PC-9 (cell line): ENCODE measurements at regions not wholly inside any gene's neighbourhood (a gene's known extent, or its start where the extent isn't known, plus 50 kb on each side); places are given as distances from the start of the nearest gene placed in this dataset.

Experiments
- BruUV-seq: library from RNA; stranded (reverse); fragments of 400-500 nt; replicated peaks from 2 replicates; lab custom pipeline; 2021; lab: Mats Ljungman, UMichigan
- CTCF ChIA-PET: fragments of 300-600 bp; sonication (Branson Sonifier 250); formaldehyde crosslinking; loops from one replicate; lab custom pipeline; 2022; ENCODE audit warnings: antibody characterized with exemption; lab: Charles Lee
- POLR2A ChIA-PET: fragments of 300-600 bp; sonication (Branson Sonifier 250); formaldehyde crosslinking; loops from one replicate; lab custom pipeline; 2022; ENCODE audit warnings: antibody characterized with exemption; ENCODE audit not compliant: unreplicated experiment; lab: Charles Lee
- DNase-seq, 2 experiments: peaks; one replicate each; pipeline versions ENCODE4 v3.0.0 to v3.0.0-alpha.2; 2015 to 2022; ENCODE audit warnings: mixed read lengths in 1 of 2
- H2AFZ ChIP-seq: fragments of 200-600 bp; sonication (generic); 2 replicates; pipeline ENCODE4 v1.8.1; 2017; ENCODE audit warnings: antibody characterized with exemption
- H3F3A ChIP-seq: fragments of 200-600 bp; sonication (generic); 2 replicates; pipeline ENCODE4 v1.8.1; 2017; ENCODE audit warnings: antibody characterized with exemption, mild to moderate bottlenecking, low read depth; ENCODE audit not compliant: insufficient read depth
- H3K27ac ChIP-seq: fragments of 200-600 bp; sonication (generic); 2 replicates; pipeline ENCODE4 v1.6.1; 2016; ENCODE audit warnings: mixed run types
- H3K27me3 ChIP-seq: fragments of 200-600 bp; sonication (generic); 2 replicates; pipeline ENCODE4 v1.6.1; 2016; ENCODE audit warnings: low read depth, mixed run types; ENCODE audit not compliant: insufficient read depth
- H3K36me3 ChIP-seq: fragments of 200-600 bp; sonication (generic); 2 replicates; pipeline ENCODE4 v1.6.1; 2016; ENCODE audit warnings: low read depth, mixed run types
- H3K4me1 ChIP-seq: fragments of 200-600 bp; sonication (generic); replicated peaks from 2 replicates; pipeline ENCODE4 v1.6.1; 2016; ENCODE audit warnings: mixed run types; ENCODE audit not compliant: insufficient read depth
- H3K4me2 ChIP-seq: fragments of 200-600 bp; sonication (generic); 2 replicates; pipeline ENCODE4 v1.6.1; 2017; ENCODE audit warnings: mixed run types
- H3K4me3 ChIP-seq: fragments of 200-600 bp; sonication (generic); 2 replicates; pipeline ENCODE4 v1.6.1; 2016; ENCODE audit warnings: mixed run types
- H3K79me2 ChIP-seq: fragments of 200-600 bp; sonication (generic); 2 replicates; pipeline ENCODE4 v1.6.1; 2017; ENCODE audit warnings: low read depth, mixed run types
- H3K9me2 ChIP-seq: fragments of 200-600 bp; sonication (generic); 2 replicates; pipeline ENCODE4 v1.8.1; 2017; ENCODE audit warnings: mild to moderate bottlenecking; ENCODE audit not compliant: insufficient read depth
- H3K9me3 ChIP-seq: fragments of 200-600 bp; sonication (generic); 2 replicates; pipeline ENCODE4 v1.8.1; 2016; ENCODE audit warnings: low read depth; ENCODE audit not compliant: insufficient read depth
- H4K20me1 ChIP-seq: fragments of 200-600 bp; sonication (generic); 2 replicates; pipeline ENCODE4 v1.8.1; 2017; ENCODE audit not compliant: insufficient read depth
- EZH2 ChIP-seq: fragments of 200-600 bp; sonication (generic); IDR thresholded peaks from 2 replicates; pipeline ENCODE4 v1.8.0; 2017; ENCODE audit warnings: antibody characterized with exemption, low read depth
- intact Hi-C: fragments of 100-400 bp; cut with micrococcal nuclease; formaldehyde crosslinking; loops from one replicate; pipeline ENCODE4 v1.10.0; 2022; ENCODE audit not compliant: unreplicated experiment
- TF ChIP-seq, protein P1 (sequence below): fragments of 200-600 bp; sonication (generic); conservative IDR thresholded peaks from 2 replicates; pipeline ENCODE4 v1.6.1; 2017; ENCODE audit warnings: mixed run types, antibody characterized with exemption, mild to moderate bottlenecking, moderate library complexity

DNA sequence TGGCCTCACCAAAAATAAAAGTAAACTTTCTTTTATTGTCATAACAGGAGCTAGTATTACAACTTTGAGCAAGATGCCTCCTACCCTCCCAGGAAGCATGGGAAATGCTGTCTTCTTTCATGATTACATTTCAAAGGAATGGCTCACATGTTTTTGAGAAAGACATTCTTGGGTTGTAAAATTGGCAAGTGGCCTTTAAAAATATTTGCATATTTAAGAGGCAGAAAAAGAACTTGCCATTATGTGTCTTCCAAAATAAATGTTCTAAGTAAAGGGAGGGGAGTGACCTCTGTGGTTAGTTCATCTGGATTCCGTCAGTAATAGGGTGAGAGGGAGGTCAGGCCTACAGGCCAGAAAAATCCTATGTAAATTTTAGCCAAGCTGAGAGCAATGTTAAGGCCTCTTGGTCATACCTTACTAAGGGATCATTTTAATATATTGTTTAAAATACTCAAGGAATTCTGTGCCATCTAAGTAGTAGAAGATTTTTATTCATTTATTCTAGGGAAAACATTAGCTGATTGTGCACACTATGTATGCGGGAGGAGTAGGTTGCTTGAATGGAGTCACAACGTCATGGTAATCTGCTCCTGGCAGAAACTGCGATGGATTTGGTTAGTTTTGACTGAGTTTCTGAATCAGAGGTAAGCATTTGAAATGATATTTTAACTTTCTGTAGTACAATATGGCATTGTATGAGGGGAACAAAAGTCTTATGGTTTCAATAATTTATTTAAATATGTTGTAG, 1485.7 kb upstream of the CDH9 start:
- intact Hi-C loops: no loop called here
- no peak overlapping the region for H3K27ac ChIP-seq
- H3K9me3 ChIP-seq: no peaks in the 10 kb centered on the region
- no peaks in the 10 kb centered on the region for H3F3A ChIP-seq
- CTCF ChIA-PET: no interaction called here
- H3K79me2 ChIP-seq: no peaks in the 10 kb centered on the region
- no TSS peak for BruUV-seq
- H3K27me3 ChIP-seq: no peaks in the 10 kb centered on the region
- H3K4me2 ChIP-seq: no peak overlapping the region
- DNase-seq: no peak
- H4K20me1 ChIP-seq: no peaks in the 10 kb centered on the region
- H3K9me2 ChIP-seq: no peaks in the 10 kb centered on the region
- no peaks in the 10 kb centered on the region for H3K4me1 ChIP-seq
- H3K36me3 ChIP-seq: no peaks in the 10 kb centered on the region
- H2AFZ ChIP-seq: no peak overlapping the region
- TF ChIP-seq, protein P1, sequence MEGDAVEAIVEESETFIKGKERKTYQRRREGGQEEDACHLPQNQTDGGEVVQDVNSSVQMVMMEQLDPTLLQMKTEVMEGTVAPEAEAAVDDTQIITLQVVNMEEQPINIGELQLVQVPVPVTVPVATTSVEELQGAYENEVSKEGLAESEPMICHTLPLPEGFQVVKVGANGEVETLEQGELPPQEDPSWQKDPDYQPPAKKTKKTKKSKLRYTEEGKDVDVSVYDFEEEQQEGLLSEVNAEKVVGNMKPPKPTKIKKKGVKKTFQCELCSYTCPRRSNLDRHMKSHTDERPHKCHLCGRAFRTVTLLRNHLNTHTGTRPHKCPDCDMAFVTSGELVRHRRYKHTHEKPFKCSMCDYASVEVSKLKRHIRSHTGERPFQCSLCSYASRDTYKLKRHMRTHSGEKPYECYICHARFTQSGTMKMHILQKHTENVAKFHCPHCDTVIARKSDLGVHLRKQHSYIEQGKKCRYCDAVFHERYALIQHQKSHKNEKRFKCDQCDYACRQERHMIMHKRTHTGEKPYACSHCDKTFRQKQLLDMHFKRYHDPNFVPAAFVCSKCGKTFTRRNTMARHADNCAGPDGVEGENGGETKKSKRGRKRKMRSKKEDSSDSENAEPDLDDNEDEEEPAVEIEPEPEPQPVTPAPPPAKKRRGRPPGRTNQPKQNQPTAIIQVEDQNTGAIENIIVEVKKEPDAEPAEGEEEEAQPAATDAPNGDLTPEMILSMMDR: no peak
- TF ChIP-seq EZH2: no peak
- H3K4me3 ChIP-seq: no peak overlapping the region
- POLR2A ChIA-PET: no interaction called here

- no peak for TF ChIP-seq EZH2
- TF ChIP-seq, protein P1: no peak
- BruUV-seq: no TSS peak
Observed at GRCh38 chr5:28523416-28523815, 1485.0 kb upstream of the CDH9 start.

DNA sequence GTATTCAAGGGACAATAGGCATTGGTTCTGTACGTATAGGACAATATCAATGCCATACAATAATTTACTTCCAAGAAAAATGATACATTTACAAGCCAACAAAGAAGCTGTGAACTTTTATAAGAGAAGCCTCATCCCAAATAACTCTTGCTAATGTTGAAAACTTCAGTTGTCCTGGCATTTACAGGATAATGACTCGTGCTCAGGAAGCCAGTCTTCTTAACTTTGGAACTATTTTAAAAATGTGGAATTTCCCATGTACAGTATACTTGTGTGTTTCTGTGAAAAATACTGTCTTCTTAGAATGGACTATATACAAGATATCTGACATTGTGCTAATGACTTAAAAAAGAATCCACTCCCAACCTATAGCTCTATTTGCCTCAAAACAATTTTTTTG, 1479.3 kb upstream of the CDH9 start:
- POLR2A ChIA-PET: no interaction called here
- no peaks in the 10 kb centered on the region for H3K79me2 ChIP-seq
- H3K9me2 ChIP-seq: no peaks in the 10 kb centered on the region
- no peak overlapping the region for H3K27ac ChIP-seq
- no peak overlapping the region for H3K4me2 ChIP-seq
- H2AFZ ChIP-seq: no peak overlapping the region
- no peaks in the 10 kb centered on the region for H4K20me1 ChIP-seq
- CTCF ChIA-PET: no interaction called here
- intact Hi-C loops: no loop called here
- H3K36me3 ChIP-seq: no peaks in the 10 kb centered on the region
- no TSS peak for BruUV-seq
- H3K9me3 ChIP-seq: no peaks in the 10 kb centered on the region
- no peaks in the 10 kb centered on the region for H3K4me1 ChIP-seq
- DNase-seq: no peak
- no peak for TF ChIP-seq EZH2
- TF ChIP-seq, protein P1: no peak
- no peaks in the 10 kb centered on the region for H3K27me3 ChIP-seq
- H3K4me3 ChIP-seq: no peak overlapping the region
- H3F3A ChIP-seq: no peaks in the 10 kb centered on the region

More at GRCh38 chr5:28523416-28523815, 1485.0 kb upstream of the CDH9 start:
- no peaks in the 10 kb centered on the region for H3K9me3 ChIP-seq
- ChIA-PET POLR2A (no interaction called here), CTCF (no interaction called here)
- no peaks in the 10 kb centered on the region for H4K20me1 ChIP-seq
- H3K4me2 ChIP-seq: no peak overlapping the region
- intact Hi-C loops: no loop called here
- H3K27me3 ChIP-seq: no peaks in the 10 kb centered on the region
- H3K27ac ChIP-seq: no peak overlapping the region
- no peak for DNase-seq
- no peaks in the 10 kb centered on the region for H3K36me3 ChIP-seq
- H3K79me2 ChIP-seq: no peaks in the 10 kb centered on the region
- H3K4me1 ChIP-seq: no peaks in the 10 kb centered on the region
- no peak overlapping the region for H2AFZ ChIP-seq
- H3K4me3 ChIP-seq: no peak overlapping the region
- H3K9me2 ChIP-seq: no peaks in the 10 kb centered on the region
- no peaks in the 10 kb centered on the region for H3F3A ChIP-seq
